NCI-H146 treated with DMSO at 0.1 percent for 48 hours (cell line): ENCODE measurements at regions not wholly inside any gene's neighbourhood (a gene's known extent, or its start where the extent isn't known, plus 50 kb on each side); places are given as distances from the start of the nearest gene placed in this dataset.

Experiments used
- DNase-seq: peaks from one replicate; lab custom pipeline; 2025; ENCODE audit not compliant: unreplicated experiment; lab: John Stamatoyannopoulos, UW

- no peak for DNase-seq
Measured at GRCh38 chr12:13843841-13844240, 137.6 kb downstream of the GRIN2B start.

GRCh38 chr12:13841358-13841757 is 140.0 kb downstream of the GRIN2B start:
- no peak for DNase-seq

- no peak for DNase-seq
Measured at GRCh38 chr12:13839365-13840336, 141.8 kb downstream of the GRIN2B start.

- no peak for DNase-seq
Measured at GRCh38 chr12:13836099-13836498, 145.3 kb downstream of the GRIN2B start.

DNA sequence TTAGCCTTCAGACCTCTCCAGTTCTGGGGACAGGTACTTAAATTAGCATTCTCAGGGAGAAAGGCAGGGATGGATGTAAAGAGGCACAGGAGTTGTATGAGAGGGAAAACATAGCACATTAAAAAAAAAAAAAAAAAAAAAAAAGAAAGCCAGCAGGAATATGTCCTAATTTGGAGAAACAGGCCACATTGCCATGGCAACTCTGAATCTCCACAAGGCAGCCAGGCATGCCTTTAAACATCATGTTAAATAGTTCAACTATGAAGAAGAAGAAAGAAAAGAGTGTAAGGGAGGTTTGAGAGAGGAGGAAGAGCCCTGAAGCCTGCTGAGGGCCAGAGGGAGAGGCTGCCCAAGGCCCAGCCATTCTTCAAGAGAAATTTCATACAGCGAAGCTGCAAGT is 145.8 kb downstream of the GRIN2B start:
- no peak for DNase-seq

DNA sequence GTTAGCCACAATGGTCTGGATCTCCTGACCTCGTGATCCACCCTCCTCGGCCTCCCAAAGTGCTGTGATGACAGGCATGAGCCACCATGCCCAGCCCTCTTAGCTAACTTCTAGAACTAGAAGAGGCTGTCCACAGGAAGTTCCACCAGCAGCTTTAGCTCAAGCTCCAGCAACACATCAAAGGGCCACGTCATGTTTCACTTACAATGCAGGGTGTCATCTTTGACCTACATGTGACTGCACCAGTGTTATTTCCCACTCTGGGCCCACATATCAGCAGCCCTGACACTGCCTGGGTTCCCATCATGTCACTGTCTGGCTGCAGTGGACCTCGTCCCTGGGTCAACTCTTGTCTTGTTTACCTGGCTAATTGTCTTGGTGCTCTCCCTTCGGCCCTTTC is 147.2 kb downstream of the GRIN2B start:
- no peak for DNase-seq

DNA sequence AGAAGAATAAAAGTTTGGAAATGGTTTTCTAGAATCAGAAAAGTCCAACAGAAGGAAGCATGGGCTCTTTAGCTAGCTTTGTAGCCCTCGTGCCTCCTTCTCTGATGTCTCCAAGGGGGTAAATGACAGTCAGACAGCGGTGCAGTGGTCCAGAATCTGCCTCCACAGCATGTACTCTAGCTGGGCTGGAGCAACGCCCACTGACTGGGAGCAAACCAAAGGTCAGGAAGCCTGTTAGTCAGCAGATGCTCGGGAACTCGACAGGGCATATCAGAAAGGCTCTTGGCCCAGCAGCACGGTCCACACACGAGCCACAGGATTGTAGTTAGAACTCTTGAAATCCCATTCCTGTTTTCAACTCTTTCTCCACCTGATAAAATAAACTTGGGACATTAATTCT is 164.3 kb downstream of the GRIN2B start:
- no peak for DNase-seq

DNA sequence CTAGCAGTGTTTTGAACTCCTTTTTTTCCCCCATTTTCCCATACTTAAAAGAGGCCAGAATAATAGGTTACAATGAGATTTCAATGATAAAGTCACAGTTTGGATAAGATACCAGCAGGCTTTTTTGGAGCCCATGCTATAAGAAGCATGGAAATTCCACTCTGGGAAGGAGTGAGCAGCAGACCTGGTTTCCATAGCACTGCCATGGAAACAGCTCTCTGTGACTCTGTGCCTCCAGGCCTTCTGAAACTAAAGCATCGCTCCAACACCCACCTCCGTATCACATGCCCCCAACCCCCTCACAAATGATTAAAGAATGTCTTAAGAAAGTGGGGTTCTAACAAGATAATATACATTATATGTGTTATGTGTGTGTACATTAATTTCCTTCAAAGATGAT is 165.0 kb downstream of the GRIN2B start:
- DNase-seq: peak; percentile 15

GRCh38 chr12:13812168-13812567 is 169.2 kb downstream of the GRIN2B start:
- DNase-seq: no peak

- no peak for DNase-seq
Measured at GRCh38 chr12:13811061-13811460, 170.3 kb downstream of the GRIN2B start.

DNA sequence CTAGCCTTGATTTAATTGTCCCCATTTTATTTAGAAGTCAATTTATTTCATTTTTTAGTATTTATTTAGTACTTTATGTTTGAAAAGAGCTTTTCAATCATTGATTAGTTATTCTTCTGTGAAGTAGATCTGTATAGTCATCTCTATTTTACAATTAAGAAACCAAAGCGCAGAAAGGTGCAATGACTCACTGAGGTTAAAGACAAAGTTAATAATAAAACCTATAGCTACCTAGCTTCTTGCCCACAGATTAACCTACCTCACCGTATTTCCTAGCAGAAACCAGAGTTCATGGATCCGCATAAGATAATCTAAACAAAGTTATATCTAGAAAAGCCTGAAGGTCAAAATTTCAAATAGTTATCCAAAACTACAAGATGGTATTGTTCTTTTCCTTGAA is 176.4 kb downstream of the GRIN2B start:
- DNase-seq: no peak

DNA sequence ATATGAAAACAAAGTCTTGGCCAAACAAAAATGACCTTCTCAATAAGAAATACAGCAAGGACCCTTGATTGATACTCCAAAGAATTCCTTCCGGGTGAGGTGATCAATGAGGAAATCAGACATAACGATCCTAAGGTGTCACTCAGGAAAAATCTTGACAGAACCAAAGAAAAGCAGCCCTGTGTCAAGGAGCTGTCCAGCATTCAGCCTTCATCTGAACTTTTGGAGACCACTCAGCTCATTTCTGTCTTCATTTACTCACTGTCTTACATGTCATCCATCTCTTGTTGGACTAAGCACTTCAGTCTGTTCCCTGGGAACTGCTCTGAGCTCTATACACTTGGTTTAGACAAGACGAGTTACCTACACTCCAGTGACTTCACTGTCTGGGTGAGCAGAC is 179.9 kb downstream of the GRIN2B start:
- no peak for DNase-seq

DNA sequence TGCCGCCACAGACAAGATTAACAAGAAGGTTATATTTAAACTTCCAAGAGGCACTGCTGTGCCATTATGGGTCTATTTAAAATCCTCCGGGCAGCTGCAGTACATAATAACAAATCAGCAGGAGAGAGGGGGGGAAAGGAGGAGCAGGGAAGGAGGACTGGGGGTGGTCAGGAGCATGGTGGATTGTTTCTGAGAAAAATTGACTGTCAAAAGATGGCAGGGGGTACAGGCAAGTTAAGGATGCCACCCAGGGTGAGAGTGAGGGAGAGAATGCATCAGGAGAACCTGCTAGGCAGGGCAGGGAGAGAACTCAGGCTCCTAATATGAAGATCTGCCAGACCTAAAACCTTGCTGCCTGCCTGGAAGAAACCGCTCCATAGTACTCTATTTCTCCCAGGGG is 181.8 kb downstream of the GRIN2B start:
- DNase-seq: no peak

DNA sequence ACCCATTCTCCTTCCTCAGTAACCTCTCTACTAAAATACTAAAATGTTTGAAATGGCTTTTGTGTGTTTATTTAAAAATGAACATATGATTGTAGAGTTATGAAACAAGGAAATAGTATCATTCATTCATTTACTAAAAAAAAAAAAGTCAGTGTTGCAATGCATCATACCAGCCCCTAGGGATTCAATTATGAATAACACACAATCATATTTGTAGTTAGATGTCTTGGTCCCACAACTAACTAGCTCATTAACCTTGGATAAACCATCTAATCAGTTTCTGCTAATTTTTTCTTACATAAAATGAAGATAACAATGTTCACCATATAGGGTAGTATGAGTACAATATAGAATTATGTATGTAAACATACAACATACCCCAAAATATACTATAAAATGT is 183.2 kb downstream of the GRIN2B start:
- DNase-seq: no peak

- no peak for DNase-seq
Measured at GRCh38 chr12:13794706-13795105, 186.7 kb downstream of the GRIN2B start.

DNA sequence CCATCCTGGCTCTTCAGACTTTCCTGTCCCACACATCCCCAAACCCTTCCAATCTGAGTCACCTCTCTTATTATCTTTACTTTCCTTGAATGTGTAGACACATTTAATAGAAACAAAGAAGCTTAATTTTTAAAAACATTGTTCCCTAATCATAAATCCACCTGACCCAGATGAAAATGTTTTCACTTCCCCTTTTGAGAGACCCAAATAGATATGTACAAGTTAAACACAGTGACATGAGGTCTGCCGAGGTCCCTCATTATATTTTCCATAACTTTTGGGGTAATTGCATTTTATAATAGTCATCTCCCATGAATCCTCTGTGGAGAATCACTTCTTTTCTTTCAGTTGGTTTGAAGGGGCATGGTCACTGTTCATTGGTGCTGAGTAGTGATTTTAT is 191.1 kb downstream of the GRIN2B start:
- no peak for DNase-seq

GRCh38 chr12:13788626-13789025 is 192.8 kb downstream of the GRIN2B start:
- DNase-seq: no peak

- DNase-seq: no peak
Measured at GRCh38 chr12:13786646-13787045, 194.8 kb downstream of the GRIN2B start.

DNA sequence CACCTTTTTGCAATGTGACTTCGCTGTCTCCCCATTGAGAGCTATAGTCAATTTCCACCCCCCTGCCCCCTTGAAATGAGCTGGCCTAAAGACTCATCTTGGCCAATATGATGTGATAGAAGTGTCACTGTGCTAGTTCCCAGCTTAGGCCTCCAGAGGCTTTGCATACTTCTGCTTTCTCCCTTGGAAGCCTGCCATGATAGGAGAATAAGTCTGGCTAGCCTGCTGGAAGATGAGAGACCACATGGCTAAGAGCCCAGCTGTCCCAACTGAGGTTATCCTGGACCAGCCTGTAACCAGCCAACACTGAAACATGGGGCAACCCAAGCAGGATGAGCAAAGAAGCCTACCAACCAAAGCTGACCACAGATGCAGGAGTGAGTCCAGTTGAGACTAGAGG is 196.9 kb downstream of the GRIN2B start:
- no peak for DNase-seq

- DNase-seq: no peak
Measured at GRCh38 chr12:13780453-13780852, 200.9 kb downstream of the GRIN2B start.

GRCh38 chr12:13777374-13777773 is 204.0 kb downstream of the GRIN2B start:
- DNase-seq: no peak

- DNase-seq: no peak
Measured at GRCh38 chr12:13772264-13772663, 209.1 kb downstream of the GRIN2B start.

GRCh38 chr12:13770576-13770975 is 210.8 kb downstream of the GRIN2B start:
- DNase-seq: no peak
